Activated T-cell treated with anti-CD3 and anti-CD28 coated beads, Interleukin-2, amount 50 U/mL, for 48 hours (primary cell): ENCODE measurements at regions not wholly inside any gene's neighbourhood (a gene's known extent, or its start where the extent isn't known, plus 50 kb on each side); places are given as distances from the start of the nearest gene placed in this dataset.

Source experiments
- DNase-seq, 2 experiments: peaks; one replicate each; pipeline ENCODE4 v3.0.0-alpha.2; 2020

DNA sequence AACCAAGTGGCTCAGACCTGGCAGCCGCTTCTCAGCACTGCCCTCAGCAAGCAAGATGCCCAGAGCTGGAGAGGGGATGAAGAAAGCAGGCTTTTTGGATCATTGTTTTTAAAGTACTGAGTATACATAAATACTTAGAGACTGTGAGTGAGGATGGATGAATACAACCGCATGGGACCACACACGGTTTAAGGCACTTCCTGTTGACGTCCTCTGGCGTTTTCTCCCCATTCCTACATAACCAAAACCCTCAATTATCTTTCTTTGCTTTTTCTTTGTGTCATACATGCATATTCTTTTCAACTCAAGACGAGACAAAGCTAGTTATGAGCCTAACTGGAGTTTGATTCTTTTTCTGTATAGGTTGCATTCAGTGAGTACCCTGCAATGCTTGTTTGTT is 198.4 kb downstream of the GALR1 start:
- no peak for DNase-seq

DNA sequence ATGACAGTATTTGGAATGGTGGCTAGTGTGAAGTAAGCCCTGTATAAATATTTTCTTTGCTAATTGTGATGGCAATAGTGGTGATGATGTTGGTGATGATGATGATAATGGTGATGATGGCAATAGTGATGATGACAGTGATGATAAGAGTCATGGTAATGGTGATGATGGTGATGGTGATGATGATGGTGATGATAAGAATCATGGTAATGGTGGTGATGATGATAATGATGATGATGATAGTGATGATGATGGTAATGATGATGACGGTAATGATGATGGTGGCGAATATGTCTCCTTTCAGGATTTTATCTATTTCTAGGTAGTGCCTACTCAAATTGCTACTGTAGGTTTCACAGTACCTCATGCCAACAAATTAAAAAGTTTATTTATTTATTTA is 205.4 kb downstream of the GALR1 start:
- no peak for DNase-seq

DNA sequence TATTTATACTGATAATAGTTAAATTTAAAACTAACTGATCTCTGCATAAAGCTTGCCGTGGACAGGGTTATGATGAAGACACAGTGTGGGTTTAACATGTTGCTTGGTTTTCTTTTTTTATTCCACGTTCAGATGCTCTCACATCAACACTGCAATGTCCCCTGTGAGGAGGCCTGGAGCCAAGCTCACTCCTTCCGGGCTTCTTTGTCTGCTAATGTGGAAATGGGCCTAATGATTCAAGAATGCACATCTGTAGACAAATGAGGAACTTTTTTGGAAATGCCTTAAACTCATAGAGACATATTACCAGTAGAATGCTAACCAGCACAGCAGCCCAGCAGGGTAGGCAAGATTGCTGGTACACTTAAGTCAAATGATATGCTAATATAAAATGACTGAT is 208.0 kb downstream of the GALR1 start:
- DNase-seq = no peak

DNA sequence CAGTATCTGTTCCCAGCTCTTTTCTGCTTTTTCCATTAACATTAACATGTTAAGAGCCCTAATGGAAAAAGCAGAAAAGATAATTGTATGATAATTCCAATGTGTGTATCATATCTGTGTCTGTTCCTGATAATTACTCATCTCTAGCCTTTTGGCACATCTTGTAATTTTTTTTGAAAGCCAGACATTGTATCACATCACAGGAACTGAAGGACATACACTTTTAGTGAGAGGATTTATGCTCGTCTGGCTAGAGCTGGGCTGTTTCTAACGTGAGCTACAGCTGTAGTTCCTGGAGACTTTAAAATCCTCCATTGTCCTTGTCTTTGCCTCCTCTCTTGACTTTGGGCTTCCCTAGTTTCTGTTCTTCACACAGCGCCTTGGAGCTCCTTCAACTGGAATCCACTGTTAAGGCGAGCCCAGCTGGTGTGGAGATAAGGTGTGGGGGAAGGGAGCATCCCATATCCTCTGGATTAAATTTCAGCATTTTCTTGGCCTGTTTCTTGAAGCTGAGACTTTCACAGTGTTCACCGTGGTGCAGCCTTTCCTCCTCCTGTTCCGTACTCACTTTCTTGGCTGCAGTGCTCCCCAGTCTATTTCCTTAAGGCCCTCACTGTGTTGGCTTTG is 211.5 kb downstream of the GALR1 start:
- no peak for DNase-seq

DNA sequence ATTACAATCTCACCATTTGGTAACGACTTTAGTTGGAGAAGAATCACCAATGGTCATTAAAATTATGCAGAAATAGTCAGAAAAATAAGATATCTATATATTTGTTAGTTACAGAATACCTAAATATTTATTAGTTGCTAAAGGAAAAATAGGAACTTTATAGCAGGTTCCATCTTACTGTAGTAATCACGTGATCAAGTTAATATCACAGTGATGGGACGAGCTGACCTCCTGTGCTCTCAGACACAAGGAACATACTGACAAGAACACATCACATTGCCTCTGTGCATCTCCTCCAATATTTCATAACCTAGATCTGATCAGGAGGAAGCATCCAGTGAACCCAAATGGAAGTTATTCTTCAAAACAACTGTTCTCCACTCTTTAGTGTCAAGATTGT is 215.3 kb downstream of the GALR1 start:
- DNase-seq = no peak

DNA sequence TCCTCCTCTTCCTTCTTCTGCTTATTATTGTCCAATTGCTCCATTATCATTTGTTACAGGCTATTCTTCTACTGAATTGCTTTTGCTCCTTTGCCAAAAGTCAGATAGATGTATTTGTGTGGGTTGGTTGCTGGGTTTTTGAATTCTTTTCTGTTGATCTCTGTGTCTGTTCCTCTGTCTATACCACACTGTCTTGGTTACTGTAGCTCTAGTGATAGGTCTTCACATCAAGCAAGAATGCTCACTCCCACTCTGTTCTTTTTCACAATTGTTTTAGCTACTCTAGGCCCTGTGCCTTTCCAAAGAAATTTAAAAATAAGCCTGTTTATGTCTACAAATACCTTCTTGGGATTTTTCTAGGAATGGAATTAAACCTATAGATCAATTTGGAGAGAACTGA is 217.2 kb downstream of the GALR1 start:
- no peak for DNase-seq

DNA sequence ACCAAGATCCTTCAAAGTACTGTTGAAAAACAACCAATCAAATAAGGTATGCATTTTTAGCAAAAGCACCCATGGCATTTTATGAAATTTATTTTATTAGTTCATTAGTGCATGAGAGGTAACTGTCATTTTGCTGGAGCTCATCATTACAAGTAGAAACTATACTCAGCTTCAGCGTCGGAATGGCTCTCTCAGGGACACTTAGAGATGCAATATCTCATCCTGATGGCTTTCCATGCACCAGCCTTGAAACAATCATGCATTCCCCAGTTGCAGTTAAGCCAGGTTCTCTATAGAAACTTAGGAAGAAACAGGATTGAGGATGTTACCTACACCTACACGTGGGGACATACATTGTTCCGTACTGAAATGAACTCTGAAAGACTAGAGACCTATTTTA is 219.5 kb downstream of the GALR1 start:
- no peak for DNase-seq

DNA sequence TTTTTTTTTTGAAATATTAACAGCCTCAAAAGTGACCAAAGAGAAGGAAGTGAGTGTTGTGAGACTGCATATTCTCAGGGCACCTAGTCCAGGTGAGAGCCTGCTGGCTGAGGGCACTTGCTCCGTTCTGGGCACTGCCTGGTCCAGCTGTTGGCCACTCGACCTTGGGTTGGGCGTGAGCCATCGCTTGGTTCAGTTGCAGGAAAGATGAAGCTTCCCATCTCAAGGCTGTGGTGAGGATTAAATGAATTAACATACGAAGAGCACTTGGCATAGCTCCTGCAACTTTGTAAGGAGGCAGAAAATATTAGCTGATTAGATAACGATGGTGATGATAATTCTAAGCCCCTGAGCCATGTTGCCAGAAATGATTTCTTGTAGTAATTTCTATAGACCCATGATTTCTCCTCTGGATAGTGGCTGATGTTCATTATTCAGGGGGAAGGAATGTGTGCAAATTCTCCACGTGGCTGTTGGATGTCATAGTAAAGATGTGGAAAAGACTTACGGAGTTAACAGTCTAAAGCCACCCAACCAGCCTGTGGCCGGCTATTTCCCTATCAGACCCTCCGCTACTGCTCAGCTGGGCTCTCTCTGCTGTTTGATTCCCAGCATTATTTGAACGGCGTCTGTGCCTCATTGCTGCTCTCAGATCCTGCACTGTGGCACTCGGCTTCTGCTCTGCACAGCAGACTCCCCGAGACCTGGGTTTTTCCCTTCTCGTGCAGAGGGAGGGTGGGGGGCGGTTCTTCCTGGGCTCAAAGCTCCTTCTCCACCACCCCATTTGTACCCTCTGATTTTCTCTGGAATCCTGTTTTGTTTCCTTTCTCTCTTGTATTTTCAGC is 221.1 kb downstream of the GALR1 start:
- DNase-seq = no peak

DNA sequence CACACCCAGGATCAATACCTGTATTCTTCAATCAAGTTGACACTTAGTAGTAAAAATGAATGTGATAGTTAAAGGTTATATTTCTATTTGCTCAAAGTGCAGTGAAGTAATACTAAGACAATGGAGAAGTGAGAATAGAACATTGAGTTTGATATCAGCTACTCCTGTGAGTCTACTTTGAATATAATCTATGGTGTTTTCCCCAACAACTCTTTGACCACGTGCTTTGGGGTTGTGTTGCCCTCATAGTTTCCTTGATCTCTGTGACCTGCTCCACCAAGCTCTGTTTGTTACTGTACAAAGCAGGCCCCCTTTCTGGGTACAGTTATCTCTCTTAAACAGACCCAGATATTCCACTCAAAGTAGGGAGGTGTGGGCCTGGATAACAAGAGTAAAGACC is 222.9 kb downstream of the GALR1 start:
- DNase-seq = no peak

DNA sequence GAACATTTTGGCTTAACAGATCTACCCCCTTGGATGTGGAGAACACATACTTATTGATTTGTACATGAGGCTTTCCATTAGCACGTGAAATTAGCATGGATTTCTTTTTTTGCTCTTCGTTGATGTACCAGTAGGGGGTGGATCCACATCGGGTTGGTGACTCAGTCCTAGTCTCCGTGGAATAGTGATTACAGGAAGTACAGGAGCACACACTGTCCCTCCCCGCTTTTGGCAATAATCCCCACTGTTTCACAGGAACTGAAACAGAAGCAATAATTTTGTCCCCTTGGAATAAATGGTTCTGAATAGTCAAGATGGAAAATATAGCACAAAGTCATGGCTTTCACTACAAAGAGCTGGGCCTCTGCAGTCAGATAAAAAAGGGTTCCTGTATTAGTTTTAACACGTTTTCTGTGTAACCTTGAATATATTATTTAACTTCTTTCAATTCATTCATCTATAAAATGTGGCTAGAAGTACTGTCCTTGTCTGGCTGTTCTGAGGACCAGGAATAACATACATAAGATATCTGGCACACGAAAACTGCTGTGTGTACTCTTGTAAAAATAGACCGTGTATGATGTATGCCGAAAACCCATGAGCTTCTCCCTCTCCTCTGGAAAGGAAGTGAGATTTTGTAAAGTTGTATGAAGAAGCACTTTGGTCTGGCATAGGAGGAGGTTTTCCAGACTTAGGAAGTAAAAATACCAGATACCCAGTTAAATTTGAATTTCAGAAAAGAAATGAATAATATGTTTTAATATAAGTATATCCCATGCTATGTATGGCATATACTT is 229.2 kb downstream of the GALR1 start:
- no peak for DNase-seq

DNA sequence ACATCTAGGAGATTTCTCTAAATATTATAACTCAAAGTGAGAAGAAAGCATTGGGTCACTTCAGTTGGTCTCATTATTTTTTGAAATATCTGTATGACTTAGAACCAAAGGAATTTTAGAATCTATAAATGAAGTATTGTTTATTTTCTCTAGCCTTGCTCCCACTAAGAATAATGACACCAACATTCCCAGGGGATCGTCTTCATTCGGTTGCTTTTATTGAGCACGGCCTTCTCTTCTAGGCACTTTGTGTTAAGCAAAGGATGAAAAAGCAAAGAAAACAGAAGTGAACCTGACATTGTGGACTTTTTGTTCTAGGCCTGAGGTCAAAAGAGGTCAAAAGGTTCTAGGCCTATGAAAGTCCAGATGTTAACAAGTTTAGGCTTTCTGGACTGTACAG is 231.9 kb downstream of the GALR1 start:
- no peak for DNase-seq

DNA sequence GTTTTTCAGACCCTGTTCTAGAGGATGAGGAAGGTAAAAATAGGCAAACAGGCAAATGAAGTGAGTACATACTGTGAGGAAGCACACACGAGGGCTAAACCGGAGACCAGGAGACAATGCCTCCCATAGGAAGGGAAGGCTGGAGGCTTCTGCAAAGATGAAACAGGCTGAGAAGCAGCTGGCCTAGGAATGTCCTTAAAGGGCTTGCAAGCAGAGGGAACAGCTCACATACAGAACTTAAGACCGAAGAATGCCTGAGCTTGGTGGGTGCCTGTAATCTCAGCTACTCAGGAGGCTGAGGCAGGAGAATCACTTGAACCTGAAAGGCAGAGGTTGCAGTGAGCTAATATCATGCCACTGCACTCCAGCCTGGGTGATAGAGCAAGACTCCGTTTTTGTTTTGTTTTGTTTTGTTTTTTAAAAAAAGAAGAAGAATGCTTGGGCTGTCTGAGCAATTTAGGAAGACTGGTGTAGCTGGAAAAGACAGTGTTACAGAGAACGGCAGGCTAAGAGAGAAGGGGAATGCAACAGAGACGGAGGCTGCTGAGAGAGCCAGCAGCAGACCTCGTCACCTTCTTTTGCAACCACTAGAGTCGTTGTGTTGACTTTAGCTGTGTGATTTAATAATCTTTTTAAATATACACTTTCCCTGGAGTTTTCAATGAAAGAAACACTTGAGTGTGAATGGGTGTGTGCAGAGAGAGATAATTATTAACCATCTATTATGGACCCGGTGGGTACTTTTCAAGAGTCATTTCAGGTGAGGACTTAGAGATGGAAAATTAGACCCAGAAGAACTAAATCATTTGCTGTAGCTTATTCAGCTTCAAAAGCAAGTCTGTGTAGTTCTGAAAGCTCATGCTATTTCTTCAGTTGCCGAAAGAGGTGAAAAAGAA is 232.8 kb downstream of the GALR1 start:
- no peak for DNase-seq

DNA sequence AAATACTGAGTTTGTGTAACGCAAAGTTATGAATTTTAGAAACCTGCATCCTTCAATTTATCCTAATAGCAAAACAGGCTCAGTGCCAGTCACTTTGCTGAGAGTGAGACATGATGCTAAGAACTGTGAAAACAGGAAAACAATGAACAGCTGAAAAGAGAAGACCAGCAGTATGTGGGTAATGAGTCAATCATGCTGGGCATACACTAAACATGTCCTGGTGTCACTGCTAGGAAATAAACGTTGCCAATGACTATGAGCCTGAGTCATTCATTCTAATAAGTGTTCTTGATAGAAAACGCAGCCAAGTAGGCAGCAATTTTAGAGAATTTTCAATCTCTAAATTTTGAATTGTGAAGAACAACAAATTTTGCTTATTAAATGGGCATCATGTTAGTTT is 237.3 kb downstream of the GALR1 start:
- no peak for DNase-seq

DNA sequence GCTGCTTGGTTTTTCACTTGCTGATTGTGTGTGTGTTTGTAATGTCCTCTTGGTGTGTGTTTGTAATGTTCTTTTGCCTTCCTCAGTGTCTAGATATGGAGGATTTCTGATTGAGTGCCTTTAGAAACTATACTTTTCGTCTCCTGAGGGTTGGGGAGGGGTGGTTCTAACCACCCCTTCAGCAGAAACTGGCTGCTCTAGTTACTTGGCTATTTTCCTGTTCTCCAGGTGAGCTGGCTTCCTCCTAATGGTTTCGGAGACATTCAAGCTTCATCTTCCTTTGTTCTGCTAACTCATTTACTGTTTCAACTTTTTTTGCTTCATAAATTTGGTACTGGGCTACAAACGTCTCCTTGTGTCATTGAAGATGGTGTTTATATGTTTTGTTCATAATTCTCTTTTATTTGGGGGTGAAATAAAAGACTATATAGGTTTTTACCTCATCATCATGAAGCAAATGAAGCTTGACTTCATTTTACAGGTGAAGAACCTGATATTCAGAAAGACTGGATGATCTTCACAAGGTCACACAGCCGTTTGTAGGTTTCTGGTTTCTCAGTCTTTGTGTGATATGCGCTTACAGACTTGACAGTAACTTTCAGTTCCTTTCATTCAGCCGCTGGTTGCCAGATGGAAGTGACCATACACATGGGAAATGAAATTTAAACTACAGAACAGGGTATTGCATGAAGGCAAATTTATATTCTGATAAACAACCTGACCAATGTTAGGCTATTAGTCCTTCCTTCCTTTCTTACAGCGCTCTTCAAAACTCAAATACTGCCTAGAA is 238.5 kb downstream of the GALR1 start:
- DNase-seq = no peak

DNA sequence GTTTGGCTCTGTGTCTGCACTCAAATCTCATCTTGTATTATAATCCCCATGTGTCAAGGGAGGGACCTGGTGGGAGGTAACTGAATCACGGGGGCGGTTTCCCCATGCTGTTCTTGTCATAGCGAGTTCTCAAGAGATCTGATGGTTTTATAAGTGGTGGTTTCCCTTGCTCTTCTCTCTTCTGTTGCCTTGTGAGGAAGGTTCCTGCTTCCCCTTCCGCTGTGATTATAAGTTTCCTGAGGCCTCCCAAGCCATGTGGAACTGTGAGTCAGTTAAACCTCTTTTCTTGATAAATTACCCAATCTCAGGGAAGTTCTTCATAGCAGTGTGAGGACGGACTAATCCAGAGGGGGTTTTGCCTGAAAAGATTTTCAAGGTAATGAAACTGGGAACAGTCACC is 245.4 kb downstream of the GALR1 start:
- no peak for DNase-seq

DNA sequence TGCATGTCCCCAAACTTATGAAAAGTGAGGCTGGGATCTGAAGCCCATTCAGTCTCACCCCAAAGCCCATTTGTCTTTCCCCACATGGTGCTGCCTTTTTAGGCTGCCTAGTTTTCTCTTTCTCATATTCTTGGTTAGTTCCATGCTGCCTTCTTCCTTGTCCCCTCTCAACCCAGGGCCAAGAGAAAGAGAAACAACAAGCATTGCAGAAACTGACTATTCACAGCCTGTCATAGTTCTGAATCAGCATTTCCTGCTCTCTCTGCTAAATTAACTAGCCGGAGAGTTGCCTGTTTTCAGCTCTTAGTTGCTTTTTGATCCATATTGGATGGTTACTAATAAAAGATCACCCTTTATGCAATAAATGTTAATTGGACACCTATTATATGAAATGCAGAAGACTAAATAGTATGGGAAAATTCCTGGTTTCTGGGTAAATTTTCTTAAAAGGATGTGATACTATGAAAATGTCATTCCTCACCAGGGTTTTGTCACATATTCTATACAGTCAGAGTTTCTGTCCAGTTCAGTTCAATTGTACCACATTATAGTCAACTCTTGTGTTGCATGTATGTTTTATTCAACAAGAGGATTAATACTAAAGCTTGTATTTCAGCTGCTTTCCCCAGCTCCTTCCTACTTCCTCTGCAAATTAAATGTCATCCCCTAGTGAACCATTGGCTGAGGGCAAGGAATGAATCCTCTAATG is 246.5 kb downstream of the GALR1 start:
- no peak for DNase-seq

DNA sequence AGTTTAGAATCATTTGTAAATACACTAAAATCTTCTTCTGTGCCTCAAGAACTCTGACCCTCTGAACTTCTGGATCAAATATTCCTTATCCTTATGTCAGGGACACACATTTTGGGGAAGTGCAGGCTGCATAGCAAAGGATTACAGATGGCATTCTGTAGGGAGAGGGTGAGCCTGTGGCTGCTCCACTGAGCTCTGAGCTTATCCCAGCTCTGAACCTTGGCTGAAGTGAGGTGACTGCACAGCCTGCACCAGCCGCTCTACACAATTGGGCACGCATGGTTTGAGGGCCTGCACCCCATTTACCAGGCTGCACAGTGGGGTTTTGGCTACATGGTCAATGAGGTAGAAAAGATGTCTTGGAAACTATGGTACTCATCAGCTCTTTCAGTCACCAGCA is 251.6 kb downstream of the GALR1 start:
- no peak for DNase-seq

DNA sequence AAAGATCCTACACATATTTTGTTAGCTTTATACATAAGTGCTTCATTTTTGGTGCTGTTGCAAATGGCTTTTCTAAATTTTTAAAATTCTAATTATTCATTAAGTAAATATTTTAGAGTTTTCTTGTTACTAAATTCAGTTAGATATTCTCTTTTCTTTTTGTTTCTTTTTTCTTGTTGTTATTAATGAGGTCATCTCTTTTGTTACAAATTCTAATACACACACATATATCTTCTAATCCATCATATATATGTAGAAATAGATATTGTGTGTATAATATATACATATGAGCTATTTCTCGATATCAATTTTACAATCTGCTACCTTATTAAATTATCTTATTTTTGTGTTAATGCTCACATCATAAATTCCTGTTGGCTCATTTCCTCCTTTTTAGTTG is 255.9 kb downstream of the GALR1 start:
- DNase-seq = no peak

DNA sequence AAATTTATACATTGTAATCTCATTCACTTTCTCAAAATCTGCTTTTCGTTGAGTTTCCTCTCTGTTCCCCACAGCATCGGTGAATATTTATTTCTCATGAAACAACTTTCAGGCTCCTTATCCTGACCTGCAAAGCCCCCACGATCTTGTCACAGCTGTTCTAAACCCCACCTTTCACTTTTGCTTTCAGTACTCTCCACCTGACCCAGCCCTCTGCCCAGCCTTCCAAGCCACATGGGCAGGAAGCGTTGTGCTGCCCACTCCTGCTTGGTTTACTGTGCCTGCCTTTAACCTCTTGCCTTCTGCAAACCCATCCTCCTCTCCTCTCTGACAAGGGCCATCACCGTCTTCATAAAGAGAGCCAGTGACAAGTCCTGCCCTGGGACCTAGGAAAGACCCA is 262.5 kb downstream of the GALR1 start:
- DNase-seq = no peak

DNA sequence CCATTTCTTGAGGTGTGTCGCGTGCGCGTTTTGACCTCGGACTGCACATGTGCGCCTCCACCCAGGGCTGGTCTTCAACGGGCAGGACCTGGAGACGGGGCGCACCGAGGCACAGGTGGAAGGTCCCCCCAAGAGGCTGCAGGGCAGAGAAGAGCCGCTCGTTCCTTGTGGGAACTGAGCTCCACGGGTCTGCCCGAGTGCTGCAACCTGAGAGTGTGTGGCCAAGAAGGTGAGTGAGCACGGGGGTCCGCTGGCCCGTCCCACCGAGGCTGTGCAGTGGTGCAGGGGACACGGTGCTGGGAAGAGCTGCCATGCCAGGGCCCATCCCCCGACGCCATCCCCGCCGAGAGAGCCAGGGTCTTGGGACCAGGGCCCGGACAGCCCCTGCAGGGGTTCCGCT is 268.3 kb downstream of the GALR1 start:
- no peak for DNase-seq

DNA sequence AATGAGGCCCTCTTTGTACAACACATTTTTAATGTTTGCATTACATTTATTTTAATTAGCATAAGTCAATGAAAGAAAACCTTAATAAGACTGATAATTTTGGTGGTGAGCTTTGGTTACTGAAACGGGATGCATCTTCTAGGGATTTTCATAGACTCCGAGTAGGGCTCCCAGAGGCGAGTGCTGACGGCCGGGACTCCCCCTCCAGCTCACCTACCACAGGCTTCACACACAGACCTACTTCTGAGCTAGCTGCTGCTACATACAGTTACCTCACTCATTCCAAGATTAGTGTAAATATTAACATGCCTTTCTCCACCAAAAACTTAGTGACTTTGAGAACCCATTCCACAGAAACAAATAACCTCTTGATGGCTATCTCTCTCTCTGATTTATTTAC is 271.1 kb downstream of the GALR1 start:
- no peak for DNase-seq
